GM06990 (cell line): ENCODE measurements at regions not wholly inside any gene's neighbourhood (a gene's known extent, or its start where the extent isn't known, plus 50 kb on each side); places are given as distances from the start of the nearest gene placed in this dataset.

Experiments used
- DNase-seq: peaks from one replicate; pipeline ENCODE4 v3.0.0-alpha.2; 2011; ENCODE audit not compliant: insufficient read length; ENCODE audit errors: extremely low read depth
- H3K27me3 ChIP-seq: replicated peaks from 2 replicates; pipeline ENCODE4 v1.6.0; 2011; ENCODE audit warnings: low read length; ENCODE audit not compliant: control insufficient read depth, insufficient read depth
- H3K36me3 ChIP-seq: 2 replicates; pipeline ENCODE4 v1.5.1; 2011; ENCODE audit warnings: low read length; ENCODE audit not compliant: control insufficient read depth, insufficient read depth
- H3K4me3 ChIP-seq: replicated peaks from 2 replicates; pipeline ENCODE4 v1.5.1; 2011; ENCODE audit warnings: low read depth, mild to moderate bottlenecking, control low read depth, low read length
- CTCF ChIP-seq: IDR thresholded peaks from 2 replicates; pipeline ENCODE4 v1.5.1; 2011; ENCODE audit warnings: low read length, control low read depth, mild to moderate bottlenecking, inconsistent platforms; ENCODE audit not compliant: insufficient read depth, poor library complexity, severe bottlenecking

GRCh38 chr6:149252622-149253021 is 64.9 kb upstream of the TAB2 start:
- TF ChIP-seq CTCF = no peak
- Histone ChIP-seq H3K36me3 (no peaks in the 10 kb centered on the region), H3K27me3 (no peaks in the 10 kb centered on the region), H3K4me3 (no peak overlapping the region)
- DNase-seq = no peak

GRCh38 chr6:149254253-149254652 is 63.3 kb upstream of the TAB2 start:
- no peak for DNase-seq

GRCh38 chr6:149259753-149260152 is 57.8 kb upstream of the TAB2 start:
- no peak for TF ChIP-seq CTCF
- Histone ChIP-seq H3K36me3 (no peaks in the 10 kb centered on the region), H3K27me3 (no peaks in the 10 kb centered on the region), H3K4me3 (no peak overlapping the region)
- DNase-seq = no peak

More at GRCh38 chr6:149254253-149254652, 63.3 kb upstream of the TAB2 start:
- no peak for TF ChIP-seq CTCF
- Histone ChIP-seq H3K4me3 (no peak overlapping the region), H3K27me3 (no peaks in the 10 kb centered on the region), H3K36me3 (no peaks in the 10 kb centered on the region)

GRCh38 chr6:149260214-149260874 is 57.2 kb upstream of the TAB2 start:
- Histone ChIP-seq H3K27me3 (no peaks in the 10 kb centered on the region), H3K36me3 (no peaks in the 10 kb centered on the region), H3K4me3 (no peak overlapping the region)
- no peak for DNase-seq
- no peak for TF ChIP-seq CTCF

- Histone ChIP-seq H3K4me3 (no peak overlapping the region), H3K27me3 (no peaks in the 10 kb centered on the region), H3K36me3 (no peaks in the 10 kb centered on the region)
- TF ChIP-seq CTCF = no peak
- DNase-seq = no peak
Measured at GRCh38 chr6:149261364-149262040, 56.0 kb upstream of the TAB2 start.
